ENCODE measurements at regions not wholly inside any gene's neighbourhood (a gene's known extent, or its start where the extent isn't known, plus 50 kb on each side); places are given as distances from the start of the nearest gene placed in this dataset.

GRCh38 chr6:102415891-102416290, 1022.4 kb downstream of the GRIK2 start:
- no peak for TF ChIP-seq FOXM1 (IDR thresholded peaks at IDR 0.05; ENCODE audit: borderline replicate concordance)
- TF ChIP-seq SP1 (IDR thresholded peaks at IDR 0.05), result no peak
- no peak for TF ChIP-seq TARDBP (IDR thresholded peaks at IDR 0.05)
- TF ChIP-seq ELF4 (IDR thresholded peaks at IDR 0.05), result no peak
- TF ChIP-seq LEF1 (IDR thresholded peaks at IDR 0.05; ENCODE audit: borderline replicate concordance), result no peak
